Kidney (tissue), 13 donors: ENCODE measurements at regions not wholly inside any gene's neighbourhood (a gene's known extent, or its start where the extent isn't known, plus 50 kb on each side); places are given as distances from the start of the nearest gene placed in this dataset.

Experiments
- DNase-seq, 5 donors: peaks; one replicate each; pipeline ENCODE4 v3.0.0-alpha.2; 2013 to 2020
- FAIRE-seq: peaks from 2 replicates; lab custom pipeline; 2012; peaks lifted over from hg19 to GRCh38; lab: Jason Lieb, UNC
- H3K27ac ChIP-seq, 2 donors: one replicate each; pipeline ENCODE4 v1.7.0; 2013; ENCODE audit warnings: low read depth in 2 of 2, low read length in 2 of 2, inconsistent platforms in 1 of 2
- H3K27me3 ChIP-seq: one replicate; pipeline ENCODE4 v1.7.1; 2013; ENCODE audit warnings: low read length, inconsistent platforms; ENCODE audit not compliant: control insufficient read depth, insufficient read depth
- H3K36me3 ChIP-seq, 3 donors: one replicate each; pipeline versions ENCODE4 v1.7.0 to v1.7.1; 2013; ENCODE audit warnings: low read length in 3 of 3, control low read depth in 1 of 3, inconsistent platforms in 1 of 3; ENCODE audit not compliant: insufficient read depth in 3 of 3, control insufficient read depth in 2 of 3
- H3K4me1 ChIP-seq, 3 donors: one replicate each; pipeline versions ENCODE4 v1.7.0 to v1.7.1; 2013; ENCODE audit warnings: low read length in 3 of 3, inconsistent platforms in 1 of 3, low read depth in 1 of 3; ENCODE audit not compliant: control insufficient read depth in 2 of 3, insufficient read depth in 2 of 3
- H3K4me3 ChIP-seq, 3 donors: one replicate each; pipeline versions ENCODE4 v1.7.0 to v1.8.1; 2013; ENCODE audit warnings: low read length in 3 of 3, control low read depth in 1 of 3, inconsistent platforms in 1 of 3
- H3K9ac ChIP-seq, 3 donors: one replicate each; pipeline versions ENCODE4 v1.7.0 to v1.7.1; 2013; ENCODE audit warnings: low read length in 3 of 3, control low read depth in 1 of 3, inconsistent platforms in 1 of 3
- H3K9me3 ChIP-seq, 3 donors: one replicate each; pipeline versions ENCODE4 v1.7.0 to v1.7.1; 2013; ENCODE audit warnings: low read length in 3 of 3, control low read depth in 1 of 3, inconsistent platforms in 1 of 3; ENCODE audit not compliant: control insufficient read depth in 2 of 3, insufficient read depth in 1 of 3
- CTCF ChIP-seq: IDR thresholded peaks from 3 replicates; pipeline ENCODE4 v1.5.1; 2012; ENCODE audit warnings: mild to moderate bottlenecking, moderate library complexity, borderline replicate concordance; ENCODE audit not compliant: insufficient read depth; ENCODE audit errors: extremely low read depth
- intact Hi-C: fragments of 100-400 bp; cut with DNase I; formaldehyde crosslinking; loops from one replicate; pipeline ENCODE4 v1.11.1; 2022
- donor health status: control.
- donor health status: control.
- donor health status: control.
- donor health status: control.
- donor health status: control.
- donor health status: DM: yes; HTN: yes; CAD: no.
- donor health status: Normal renal cell carcinoma (clear cell type).

GRCh38 chr22:49282596-49282995 lies 545.1 kb downstream of the BRD1 start:
- Histone ChIP-seq H3K36me3 (no peaks in the 10 kb centered on the region), H3K4me3 (no peak overlapping the region), H3K9me3 (no peaks in the 10 kb centered on the region), H3K9ac (no peak overlapping the region), H3K27me3 (no peaks in the 10 kb centered on the region), H3K27ac (no peak overlapping the region), H3K4me1 (no peaks in the 10 kb centered on the region)
- FAIRE-seq (no peak), DNase-seq (no peak)
- intact Hi-C loops: no loop called here
- TF ChIP-seq CTCF: no peak

GRCh38 chr22:49281467-49282340 lies 546.0 kb downstream of the BRD1 start:
- Histone ChIP-seq H3K27me3 (no peaks in the 10 kb centered on the region), H3K9ac (no peak overlapping the region), H3K4me1 (no peaks in the 10 kb centered on the region), H3K9me3 (no peaks in the 10 kb centered on the region), H3K27ac (no peak overlapping the region), H3K36me3 (no peaks in the 10 kb centered on the region), H3K4me3 (no peak overlapping the region)
- no peak for DNase-seq
- no peak for TF ChIP-seq CTCF
- intact Hi-C loops: no loop called here
- no peak for FAIRE-seq

- intact Hi-C loops: no loop called here
- H3K27me3 ChIP-seq: no peaks in the 10 kb centered on the region
- H3K9ac ChIP-seq: no peak overlapping the region
- H3K36me3 ChIP-seq: no peaks in the 10 kb centered on the region
- H3K9me3 ChIP-seq: no peaks in the 10 kb centered on the region
- H3K4me1 ChIP-seq: no peaks in the 10 kb centered on the region
- H3K27ac ChIP-seq: no peak overlapping the region
- no peak overlapping the region for H3K4me3 ChIP-seq
- peak in 4 of 5 donors; percentile 54 to 74 (median 68) for DNase-seq
- TF ChIP-seq CTCF: no peak
- no peak for FAIRE-seq
Measured at GRCh38 chr22:49278340-49278739, 549.3 kb downstream of the BRD1 start.

- H3K9ac ChIP-seq: no peak overlapping the region
- no peak overlapping the region for H3K4me3 ChIP-seq
- no peaks in the 10 kb centered on the region for H3K36me3 ChIP-seq
- no peaks in the 10 kb centered on the region for H3K4me1 ChIP-seq
- no peak overlapping the region for H3K27ac ChIP-seq
- TF ChIP-seq CTCF: no peak
- FAIRE-seq (no peak), DNase-seq (no peak)
- no peaks in the 10 kb centered on the region for H3K9me3 ChIP-seq
- intact Hi-C loops: no loop called here
- no peaks in the 10 kb centered on the region for H3K27me3 ChIP-seq
Measured at GRCh38 chr22:49276567-49276966, 551.1 kb downstream of the BRD1 start.
